Activated CD8-positive, alpha-beta T cell treated with anti-CD3 and anti-CD28 coated beads for 36 hours (primary cell): ENCODE measurements at regions not wholly inside any gene's neighbourhood (a gene's known extent, or its start where the extent isn't known, plus 50 kb on each side); places are given as distances from the start of the nearest gene placed in this dataset.

ENCODE experiments used
- ATAC-seq: fragments of 200-7000 bp; cut with Tn5 transposase; one replicate; pipeline ENCODE4 v1.10.0; 2021; ENCODE audit warnings: mild to moderate bottlenecking, moderate library complexity
- CTCF ChIA-PET: fragments of 350-600 bp; sonication (Branson Sonifier 250); formaldehyde crosslinking; loops from one replicate; lab custom pipeline; 2021; ENCODE audit warnings: antibody characterized with exemption; lab: Charles Lee
- POLR2A ChIA-PET: fragments of 350-600 bp; sonication (Branson Sonifier 250); formaldehyde crosslinking; loops from one replicate; lab custom pipeline; 2021; ENCODE audit warnings: antibody characterized with exemption; lab: Charles Lee
- DNase-seq: peaks from one replicate; pipeline ENCODE4 v3.0.0-alpha.2; 2020
- H3K27ac Mint-ChIP-seq: one replicate; pipeline ENCODE4 v1.8.0; 2021; ENCODE audit warnings: mild to moderate bottlenecking, mixed read lengths
- H3K27me3 Mint-ChIP-seq: one replicate; pipeline ENCODE4 v1.8.0; 2021; ENCODE audit warnings: mixed read lengths
- H3K36me3 Mint-ChIP-seq: one replicate; pipeline ENCODE4 v1.8.0; 2021; ENCODE audit warnings: low read depth, mixed read lengths
- H3K4me1 Mint-ChIP-seq: one replicate; pipeline ENCODE4 v1.8.0; 2021; ENCODE audit warnings: low read depth, mixed read lengths
- H3K4me3 Mint-ChIP-seq: one replicate; pipeline ENCODE4 v1.8.0; 2021; ENCODE audit warnings: mild to moderate bottlenecking, moderate library complexity, mixed read lengths
- H3K9me3 Mint-ChIP-seq: one replicate; pipeline ENCODE4 v1.8.0; 2021; ENCODE audit warnings: mixed read lengths
- CTCF ChIP-seq: fragments of 200-600 bp; IDR thresholded peaks from one replicate; pipeline ENCODE4 v1.8.0; 2022; ENCODE audit warnings: antibody characterized with exemption, mild to moderate bottlenecking
- intact Hi-C: fragments of 100-400 bp; cut with micrococcal nuclease; formaldehyde crosslinking; loops from one replicate; pipeline ENCODE4 v1.10.0; 2022

GRCh38 chr3:145377301-145377700, 783.7 kb downstream of the PLOD2 start:
- DNase-seq (no peak), ATAC-seq (no peak)
- ChIA-PET CTCF (no interaction called here), POLR2A (no interaction called here)
- Mint-ChIP-seq H3K27ac (no peak overlapping the region), H3K9me3 (peaks cover 2% of the 10 kb centered on the region), H3K27me3 (no peaks in the 10 kb centered on the region), H3K4me3 (no peak overlapping the region), H3K4me1 (no peaks in the 10 kb centered on the region), H3K36me3 (no peaks in the 10 kb centered on the region)
- no peak for TF ChIP-seq CTCF
- intact Hi-C loops: no loop called here

GRCh38 chr3:145383416-145383815, 777.6 kb downstream of the PLOD2 start:
- H3K27ac Mint-ChIP-seq: no peak overlapping the region
- POLR2A ChIA-PET: no interaction called here
- DNase-seq (no peak), ATAC-seq (no peak)
- no peaks in the 10 kb centered on the region for H3K27me3 Mint-ChIP-seq
- TF ChIP-seq CTCF: no peak
- no peak overlapping the region for H3K4me3 Mint-ChIP-seq
- CTCF ChIA-PET: no interaction called here
- no peaks in the 10 kb centered on the region for H3K4me1 Mint-ChIP-seq
- no peaks in the 10 kb centered on the region for H3K36me3 Mint-ChIP-seq
- intact Hi-C loops: no loop called here
- no peaks in the 10 kb centered on the region for H3K9me3 Mint-ChIP-seq

GRCh38 chr3:145384307-145384706, 776.7 kb downstream of the PLOD2 start:
- ChIA-PET CTCF (no interaction called here), POLR2A (no interaction called here)
- Mint-ChIP-seq H3K4me3 (no peak overlapping the region), H3K36me3 (no peaks in the 10 kb centered on the region), H3K27me3 (no peaks in the 10 kb centered on the region), H3K9me3 (peaks cover 3% of the 10 kb centered on the region), H3K27ac (no peak overlapping the region), H3K4me1 (no peaks in the 10 kb centered on the region)
- intact Hi-C loops: no loop called here
- DNase-seq: no peak
- ATAC-seq: no peak
- no peak for TF ChIP-seq CTCF

- Mint-ChIP-seq H3K27me3 (no peaks in the 10 kb centered on the region), H3K4me1 (no peaks in the 10 kb centered on the region), H3K36me3 (no peaks in the 10 kb centered on the region), H3K4me3 (no peak overlapping the region), H3K27ac (no peak overlapping the region), H3K9me3 (peaks cover 4% of the 10 kb centered on the region)
- POLR2A ChIA-PET: no interaction called here
- no peak for DNase-seq
- CTCF ChIA-PET: no interaction called here
- ATAC-seq: no peak
- TF ChIP-seq CTCF: no peak
- intact Hi-C loops: no loop called here
Observed at GRCh38 chr3:145387211-145387610, 773.8 kb downstream of the PLOD2 start.

GRCh38 chr3:145395421-145395820, 765.6 kb downstream of the PLOD2 start:
- no peaks in the 10 kb centered on the region for H3K27me3 Mint-ChIP-seq

More at GRCh38 chr3:145395421-145395820, 765.6 kb downstream of the PLOD2 start:
- Mint-ChIP-seq H3K9me3 (peaks cover 7% of the 10 kb centered on the region), H3K4me3 (no peak overlapping the region), H3K27ac (no peak overlapping the region), H3K4me1 (no peaks in the 10 kb centered on the region), H3K36me3 (no peaks in the 10 kb centered on the region)
- CTCF ChIA-PET: no interaction called here
- intact Hi-C loops: no loop called here
- no peak for TF ChIP-seq CTCF
- POLR2A ChIA-PET: no interaction called here
- ATAC-seq (no peak), DNase-seq (no peak)
